ENCODE measurements at regions not wholly inside any gene's neighbourhood (a gene's known extent, or its start where the extent isn't known, plus 50 kb on each side); places are given as distances from the start of the nearest gene placed in this dataset.

DNA sequence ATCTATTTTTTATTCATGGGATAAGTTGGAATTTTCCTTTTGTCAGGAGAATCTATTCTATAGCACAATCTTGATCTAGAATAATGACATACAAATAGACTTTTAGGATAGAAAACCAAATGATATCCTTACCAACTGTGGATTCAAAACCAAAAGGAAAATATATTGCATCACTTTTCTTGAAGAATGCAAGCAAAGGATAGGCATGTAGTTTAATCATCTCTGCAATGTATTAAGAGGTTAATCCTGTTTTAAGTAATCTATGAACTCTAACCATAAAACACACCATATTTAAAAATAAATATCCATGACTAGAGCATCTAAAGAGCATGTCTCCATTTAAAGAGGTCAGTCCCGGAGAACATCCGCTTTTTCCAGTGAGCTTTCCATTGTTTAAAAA lies 106.7 kb upstream of the CNKSR3 start:
- TF ChIP-seq GABPA (IDR thresholded peaks at IDR 0.05; ENCODE audit: low read depth) (no peak), RAD21 (IDR thresholded peaks at IDR 0.05; ENCODE audit: low read length) (no peak), TEAD4 (IDR thresholded peaks at IDR 0.05; ENCODE audit: borderline replicate concordance, insufficient read depth) (no peak), PBX3 (IDR thresholded peaks at IDR 0.05) (no peak), MXI1 (IDR thresholded peaks at IDR 0.05; ENCODE audit: low read depth, low read length) (no peak), ELF1 (IDR thresholded peaks at IDR 0.05) (no peak), RFX5 (IDR thresholded peaks at IDR 0.05; ENCODE audit: low read length) (no peak), FOXJ3 (CRISPR knock-in tag; IDR thresholded peaks at IDR 0.05) (no peak), MEF2A (IDR thresholded peaks at IDR 0.05; ENCODE audit: borderline replicate concordance, low read depth) (no peak), TAF1 (IDR thresholded peaks at IDR 0.05; ENCODE audit: borderline replicate concordance, low read depth, low read length) (no peak), JUND (IDR thresholded peaks at IDR 0.05) (no peak), TCF12 (IDR thresholded peaks at IDR 0.05) (no peak)
- TF ChIP-seq, protein P1, sequence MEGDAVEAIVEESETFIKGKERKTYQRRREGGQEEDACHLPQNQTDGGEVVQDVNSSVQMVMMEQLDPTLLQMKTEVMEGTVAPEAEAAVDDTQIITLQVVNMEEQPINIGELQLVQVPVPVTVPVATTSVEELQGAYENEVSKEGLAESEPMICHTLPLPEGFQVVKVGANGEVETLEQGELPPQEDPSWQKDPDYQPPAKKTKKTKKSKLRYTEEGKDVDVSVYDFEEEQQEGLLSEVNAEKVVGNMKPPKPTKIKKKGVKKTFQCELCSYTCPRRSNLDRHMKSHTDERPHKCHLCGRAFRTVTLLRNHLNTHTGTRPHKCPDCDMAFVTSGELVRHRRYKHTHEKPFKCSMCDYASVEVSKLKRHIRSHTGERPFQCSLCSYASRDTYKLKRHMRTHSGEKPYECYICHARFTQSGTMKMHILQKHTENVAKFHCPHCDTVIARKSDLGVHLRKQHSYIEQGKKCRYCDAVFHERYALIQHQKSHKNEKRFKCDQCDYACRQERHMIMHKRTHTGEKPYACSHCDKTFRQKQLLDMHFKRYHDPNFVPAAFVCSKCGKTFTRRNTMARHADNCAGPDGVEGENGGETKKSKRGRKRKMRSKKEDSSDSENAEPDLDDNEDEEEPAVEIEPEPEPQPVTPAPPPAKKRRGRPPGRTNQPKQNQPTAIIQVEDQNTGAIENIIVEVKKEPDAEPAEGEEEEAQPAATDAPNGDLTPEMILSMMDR (IDR thresholded peaks at IDR 0.05), result no peak
- TF ChIP-seq, protein P2, sequence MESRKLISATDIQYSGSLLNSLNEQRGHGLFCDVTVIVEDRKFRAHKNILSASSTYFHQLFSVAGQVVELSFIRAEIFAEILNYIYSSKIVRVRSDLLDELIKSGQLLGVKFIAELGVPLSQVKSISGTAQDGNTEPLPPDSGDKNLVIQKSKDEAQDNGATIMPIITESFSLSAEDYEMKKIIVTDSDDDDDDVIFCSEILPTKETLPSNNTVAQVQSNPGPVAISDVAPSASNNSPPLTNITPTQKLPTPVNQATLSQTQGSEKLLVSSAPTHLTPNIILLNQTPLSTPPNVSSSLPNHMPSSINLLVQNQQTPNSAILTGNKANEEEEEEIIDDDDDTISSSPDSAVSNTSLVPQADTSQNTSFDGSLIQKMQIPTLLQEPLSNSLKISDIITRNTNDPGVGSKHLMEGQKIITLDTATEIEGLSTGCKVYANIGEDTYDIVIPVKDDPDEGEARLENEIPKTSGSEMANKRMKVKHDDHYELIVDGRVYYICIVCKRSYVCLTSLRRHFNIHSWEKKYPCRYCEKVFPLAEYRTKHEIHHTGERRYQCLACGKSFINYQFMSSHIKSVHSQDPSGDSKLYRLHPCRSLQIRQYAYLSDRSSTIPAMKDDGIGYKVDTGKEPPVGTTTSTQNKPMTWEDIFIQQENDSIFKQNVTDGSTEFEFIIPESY (IDR thresholded peaks at IDR 0.05; ENCODE audit: borderline replicate concordance, low read depth), result no peak
- TF ChIP-seq, protein P3, sequence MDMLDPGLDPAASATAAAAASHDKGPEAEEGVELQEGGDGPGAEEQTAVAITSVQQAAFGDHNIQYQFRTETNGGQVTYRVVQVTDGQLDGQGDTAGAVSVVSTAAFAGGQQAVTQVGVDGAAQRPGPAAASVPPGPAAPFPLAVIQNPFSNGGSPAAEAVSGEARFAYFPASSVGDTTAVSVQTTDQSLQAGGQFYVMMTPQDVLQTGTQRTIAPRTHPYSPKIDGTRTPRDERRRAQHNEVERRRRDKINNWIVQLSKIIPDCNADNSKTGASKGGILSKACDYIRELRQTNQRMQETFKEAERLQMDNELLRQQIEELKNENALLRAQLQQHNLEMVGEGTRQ (IDR thresholded peaks at IDR 0.05; ENCODE audit: borderline replicate concordance, low read depth, low read length), result no peak
- H2AFZ ChIP-seq (ENCODE audit: low read depth), result no peak overlapping the region
- no peak overlapping the region for H3K27ac ChIP-seq (ENCODE audit: low read depth in 2 of 2, low read length in 1 of 2)
- H3K36me3 ChIP-seq (replicated peaks in 1 of 2; ENCODE audit: control insufficient read depth in 1 of 2, insufficient read depth in 2 of 2, low read length in 1 of 2), result no peaks in the 10 kb centered on the region
- WGBS (ENCODE audit: low lambda C conversion rate), result 93% methylated on average over 2 of the region's 2 CpGs
- ChIA-PET POLR2A (no interaction called here), CTCF (interaction anchor here (0.6 kb wide), 1 partner anchor 12 kb away, joined by 3 read pairs; no protein-coding TSS in a partner anchor)
- peaks cover 0 to 4% of the 10 kb centered on the region in 2 experiments; a peak in 3 of 4 replicates for H3K4me1 ChIP-seq (ENCODE audit: control insufficient read depth in 1 of 2, insufficient read depth in 2 of 2, low read depth in 1 of 2, low read length in 1 of 2)
- H4K20me1 ChIP-seq (ENCODE audit: insufficient read depth), result no peaks in the 10 kb centered on the region
- no peaks in the 10 kb centered on the region for H3K27me3 ChIP-seq (ENCODE audit: insufficient read depth)
- no peaks in the 10 kb centered on the region for H3K9me2 ChIP-seq
- no peaks in the 10 kb centered on the region for H3K9me3 ChIP-seq
- no peak overlapping the region for H3K9ac ChIP-seq
- no peak for DNase-seq
- H3F3A ChIP-seq (replicated peaks; ENCODE audit: insufficient read depth), result peaks cover 9% of the 10 kb centered on the region
- no peaks in the 10 kb centered on the region for H3K79me2 ChIP-seq (ENCODE audit: insufficient read depth)
- H3K4me3 ChIP-seq (ENCODE audit: low read depth in 2 of 2, low read length in 1 of 2), result no peak overlapping the region
- H3K4me2 ChIP-seq, result no peak overlapping the region
